IMR-90 (cell line): ENCODE measurements at regions not wholly inside any gene's neighbourhood (a gene's known extent, or its start where the extent isn't known, plus 50 kb on each side); places are given as distances from the start of the nearest gene placed in this dataset.

ENCODE experiments used
- ATAC-seq: fragments of 200-7000 bp; cut with Tn5 transposase; 2 replicates; pipeline ENCODE4 v1.9.1; 2020; ENCODE audit warnings: low read depth, mild to moderate bottlenecking, moderate library complexity
- BruUV-seq: library from RNA; stranded (reverse); fragments of 400-500 nt; replicated peaks from 2 replicates; lab custom pipeline; 2021; lab: Mats Ljungman, UMichigan
- CTCF ChIA-PET: fragments of 300-600 bp; formaldehyde crosslinking; extraction: SDS; loops from one replicate; lab custom pipeline; 2021; ENCODE audit warnings: antibody characterized with exemption; lab: Yijun Ruan, JAX
- POLR2A ChIA-PET: fragments of 300-600 bp; sonication (Branson Sonifier 250); formaldehyde crosslinking; loops from one replicate; lab custom pipeline; 2022; ENCODE audit warnings: antibody characterized with exemption; ENCODE audit not compliant: unreplicated experiment; lab: Charles Lee
- DNase-seq: peaks from one replicate; pipeline ENCODE4 v3.0.0; 2013
- H2AFZ ChIP-seq: replicated peaks from 2 replicates; pipeline ENCODE3; 2013; ENCODE audit warnings: low read length, mild to moderate bottlenecking; ENCODE audit not compliant: poor library complexity
- H2AK5ac ChIP-seq: 2 replicates; pipeline ENCODE4 v1.6.1; 2013; ENCODE audit warnings: low read depth, low read length, inconsistent platforms
- H2AK9ac ChIP-seq: replicated peaks from 2 replicates; pipeline ENCODE3; 2013; ENCODE audit warnings: mild to moderate bottlenecking, low read depth, low read length, moderate library complexity; ENCODE audit not compliant: poor library complexity
- H2BK120ac ChIP-seq: 2 replicates; pipeline ENCODE4 v1.6.1; 2013; ENCODE audit warnings: low read depth, low read length, inconsistent platforms
- H2BK15ac ChIP-seq: 3 replicates; pipeline ENCODE4 v1.6.1; 2013; ENCODE audit warnings: low read depth, low read length, inconsistent platforms
- H2BK20ac ChIP-seq: 2 replicates; pipeline ENCODE4 v1.6.1; 2013; ENCODE audit warnings: low read depth, mild to moderate bottlenecking, inconsistent platforms, low read length, moderate library complexity
- H2BK5ac ChIP-seq: 2 replicates; pipeline ENCODE4 v1.6.1; 2013; ENCODE audit warnings: mild to moderate bottlenecking, low read depth, low read length, inconsistent platforms; ENCODE audit not compliant: poor library complexity, severe bottlenecking
- H3K14ac ChIP-seq: replicated peaks from 2 replicates; pipeline ENCODE4 v1.6.1; 2013; ENCODE audit warnings: low read depth, low read length, inconsistent platforms
- H3K18ac ChIP-seq: 2 replicates; pipeline ENCODE4 v1.6.1; 2013; ENCODE audit warnings: low read depth, low read length, control low read depth
- H3K23ac ChIP-seq: 2 replicates; pipeline ENCODE4 v1.6.1; 2013; ENCODE audit warnings: low read depth, low read length, inconsistent platforms
- H3K27ac ChIP-seq: 2 replicates; pipeline ENCODE4 v1.5.1; 2013; ENCODE audit warnings: mild to moderate bottlenecking, control low read depth, low read length; ENCODE audit not compliant: insufficient read depth
- H3K27me3 ChIP-seq: 2 replicates; pipeline ENCODE4 v1.6.1; 2013; ENCODE audit warnings: low read length; ENCODE audit not compliant: control insufficient read depth, insufficient read depth
- H3K36me3 ChIP-seq: 2 replicates; pipeline ENCODE4 v1.6.1; 2013; ENCODE audit warnings: low read length, mixed read lengths; ENCODE audit not compliant: control insufficient read depth, insufficient read depth
- H3K4ac ChIP-seq: 2 replicates; pipeline ENCODE4 v1.6.1; 2013; ENCODE audit warnings: low read depth, low read length, inconsistent platforms
- H3K4me1 ChIP-seq: 2 replicates; pipeline ENCODE4 v1.6.1; 2013; ENCODE audit warnings: low read length, mixed read lengths; ENCODE audit not compliant: control insufficient read depth, insufficient read depth
- H3K4me2 ChIP-seq: 2 replicates; pipeline ENCODE4 v1.6.1; 2013; ENCODE audit warnings: low read depth, mild to moderate bottlenecking, control low read depth, low read length, moderate library complexity
- H3K4me3 ChIP-seq: 2 replicates; pipeline ENCODE4 v1.5.1; 2013; ENCODE audit warnings: low read depth, mild to moderate bottlenecking, control low read depth, low read length, moderate library complexity; ENCODE audit not compliant: insufficient read depth
- H3K56ac ChIP-seq: 2 replicates; pipeline ENCODE4 v1.6.1; 2013; ENCODE audit warnings: low read length, inconsistent platforms; ENCODE audit not compliant: insufficient read depth; ENCODE audit errors: extremely low read depth
- H3K79me1 ChIP-seq, 2 experiments: 2 replicates each; pipeline ENCODE4 v1.6.1; 2013; ENCODE audit warnings: low read length in 2 of 2, inconsistent platforms in 1 of 2, low read depth in 1 of 2
- H3K9ac ChIP-seq: 2 replicates; pipeline ENCODE4 v1.6.1; 2013; ENCODE audit warnings: low read depth, low read length, control low read depth
- H3K9me1 ChIP-seq: 2 replicates; pipeline ENCODE4 v1.6.1; 2013; ENCODE audit warnings: low read length, inconsistent platforms; ENCODE audit not compliant: insufficient read depth
- H3K9me3 ChIP-seq: 2 replicates; pipeline ENCODE4 v1.6.1; 2013; ENCODE audit warnings: low read length; ENCODE audit not compliant: control insufficient read depth, insufficient read depth
- H4K20me1 ChIP-seq: 2 replicates; pipeline ENCODE4 v1.6.1; 2013; ENCODE audit warnings: low read length, inconsistent platforms; ENCODE audit not compliant: insufficient read depth
- H4K5ac ChIP-seq: 2 replicates; pipeline ENCODE4 v1.6.1; 2013; ENCODE audit warnings: mild to moderate bottlenecking, low read depth, low read length, control low read depth
- H4K8ac ChIP-seq, 2 experiments: 2 replicates each; pipeline ENCODE4 v1.6.1; 2013; ENCODE audit warnings: low read depth in 2 of 2, low read length in 2 of 2, control low read depth in 1 of 2, inconsistent platforms in 1 of 2
- H4K91ac ChIP-seq: 2 replicates; pipeline ENCODE4 v1.6.1; 2013; ENCODE audit warnings: low read depth, low read length, inconsistent platforms; ENCODE audit not compliant: insufficient read depth
- BHLHE40 ChIP-seq: fragments of 150-350 bp; IDR thresholded peaks from 2 replicates; pipeline ENCODE4 v1.6.1; 2016; ENCODE audit warnings: mild to moderate bottlenecking, low read depth, low read length
- CHD1 ChIP-seq: IDR thresholded peaks from 2 replicates; pipeline ENCODE4 v1.6.1; 2012; ENCODE audit warnings: low read depth, low read length, improper control_type of control experiment
- FOS ChIP-seq: fragments of 150-350 bp; IDR thresholded peaks from 2 replicates; pipeline ENCODE4 v1.6.1; 2016; ENCODE audit warnings: low read depth, low read length
- MAFK ChIP-seq: IDR thresholded peaks from 2 replicates; pipeline ENCODE4 v1.6.1; 2012; ENCODE audit warnings: low read depth, low read length, improper control_type of control experiment
- MAZ ChIP-seq: IDR thresholded peaks from 2 replicates; pipeline ENCODE4 v1.6.1; 2012; ENCODE audit warnings: low read depth, mild to moderate bottlenecking, low read length, improper control_type of control experiment, moderate library complexity, borderline replicate concordance
- MXI1 ChIP-seq: IDR thresholded peaks from 2 replicates; pipeline ENCODE4 v1.6.1; 2012; ENCODE audit warnings: low read depth, mild to moderate bottlenecking, low read length, moderate library complexity, borderline replicate concordance
- RAD21 ChIP-seq: IDR thresholded peaks from 2 replicates; pipeline ENCODE4 v1.6.1; 2012; ENCODE audit warnings: low read length, improper control_type of control experiment
- WGBS, 2 experiments: methylation state at CpG; one replicate each; pipeline versions ENCODE4 v1.1.5 to v1.1.7; 2013; ENCODE audit warnings: missing lambda C conversion rate in 2 of 2; ENCODE audit not compliant: insufficient read length in 1 of 2; ENCODE audit errors: extremely low coverage in 2 of 2; 5-methylcytosine and 5-hydroxymethylcytosine counted together
- dilution Hi-C: fragments of 300-500 bp; cut with HindIII; formaldehyde crosslinking; loops from one replicate; pipeline ENCODE4 v1.14.3; 2018; ENCODE audit warnings: low sequenced_read_pairs; ENCODE audit not compliant: unreplicated experiment
- in situ Hi-C: fragments of 300-500 bp; cut with MboI; formaldehyde crosslinking; loops from 3 replicates; pipeline ENCODE4 v1.14.3; 2019; ENCODE audit warnings: low sequenced_read_pairs, inconsistent platforms, mixed read lengths
- intact Hi-C: fragments of 100-400 bp; cut with micrococcal nuclease; formaldehyde crosslinking; loops from 2 replicates; pipeline ENCODE4 v1.10.0; 2022
- TF ChIP-seq, protein P1 (sequence below): conservative IDR thresholded peaks from 2 replicates; pipeline ENCODE4 v1.5.1; 2012; ENCODE audit warnings: mild to moderate bottlenecking, low read depth, low read length, improper control_type of control experiment
- TF ChIP-seq, protein P2 (sequence below): fragments of 150-350 bp; IDR thresholded peaks from 2 replicates; pipeline ENCODE4 v1.6.1; 2017; ENCODE audit warnings: mild to moderate bottlenecking, antibody characterized with exemption, low read length, low read depth

DNA sequence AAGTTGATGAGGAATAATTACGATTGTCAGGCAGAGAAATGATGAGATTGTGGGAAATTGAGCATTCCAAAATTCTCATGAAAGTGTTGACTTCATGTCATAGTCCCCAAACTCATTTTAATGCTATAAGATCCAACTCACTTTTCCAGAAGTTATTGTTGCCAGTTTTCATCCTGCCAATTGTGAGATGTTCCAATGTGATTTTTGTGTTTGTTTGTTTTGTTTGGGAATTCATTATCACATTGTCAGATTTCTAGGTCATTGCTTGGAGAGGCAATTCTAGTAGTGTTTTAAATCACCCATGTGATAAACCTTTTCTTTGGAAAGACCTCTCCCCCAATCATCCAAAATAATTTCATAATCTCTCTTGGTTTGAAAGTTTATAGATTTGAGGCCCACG is 86.0 kb upstream of the ACVR2A start:
- no peaks in the 10 kb centered on the region for H3K9me3 ChIP-seq
- intact Hi-C loops: no loop called here
- dilution Hi-C loops: no loop called here

More for the DNA sequence above, 86.0 kb upstream of the ACVR2A start:
- H2BK20ac ChIP-seq: no peak overlapping the region
- no peak overlapping the region for H3K23ac ChIP-seq
- no peaks in the 10 kb centered on the region for H3K9me1 ChIP-seq
- H2BK5ac ChIP-seq: no peak overlapping the region
- POLR2A ChIA-PET: no interaction called here
- no peaks in the 10 kb centered on the region for H3K36me3 ChIP-seq
- no peak overlapping the region for H2AK9ac ChIP-seq
- H4K20me1 ChIP-seq: no peaks in the 10 kb centered on the region
- no peak overlapping the region for H4K91ac ChIP-seq
- CTCF ChIA-PET: no interaction called here
- no peak overlapping the region for H2AK5ac ChIP-seq
- H2BK15ac ChIP-seq: no peak overlapping the region
- no peak overlapping the region for H3K4me2 ChIP-seq
- H3K27ac ChIP-seq: no peak overlapping the region
- no peak overlapping the region for H3K56ac ChIP-seq
- in situ Hi-C loops: no loop called here
- no peak overlapping the region for H3K4ac ChIP-seq
- no peak overlapping the region for H4K5ac ChIP-seq
- no peak overlapping the region for H3K14ac ChIP-seq
- ATAC-seq: no peak
- no peak overlapping the region for H3K18ac ChIP-seq
- DNase-seq: no peak
- H3K4me1 ChIP-seq: no peaks in the 10 kb centered on the region
- no peak overlapping the region for H2AFZ ChIP-seq
- WGBS, 2 experiments: no CpG with 5 or more reads among the region's 2 CpGs
- no peak overlapping the region for H3K4me3 ChIP-seq
- H4K8ac ChIP-seq: no peak overlapping the region
- H3K79me1 ChIP-seq: no peaks in the 10 kb centered on the region
- no TSS peak for BruUV-seq
- H3K27me3 ChIP-seq: no peaks in the 10 kb centered on the region
- H3K9ac ChIP-seq: no peak overlapping the region
- TF ChIP-seq, protein P1, sequence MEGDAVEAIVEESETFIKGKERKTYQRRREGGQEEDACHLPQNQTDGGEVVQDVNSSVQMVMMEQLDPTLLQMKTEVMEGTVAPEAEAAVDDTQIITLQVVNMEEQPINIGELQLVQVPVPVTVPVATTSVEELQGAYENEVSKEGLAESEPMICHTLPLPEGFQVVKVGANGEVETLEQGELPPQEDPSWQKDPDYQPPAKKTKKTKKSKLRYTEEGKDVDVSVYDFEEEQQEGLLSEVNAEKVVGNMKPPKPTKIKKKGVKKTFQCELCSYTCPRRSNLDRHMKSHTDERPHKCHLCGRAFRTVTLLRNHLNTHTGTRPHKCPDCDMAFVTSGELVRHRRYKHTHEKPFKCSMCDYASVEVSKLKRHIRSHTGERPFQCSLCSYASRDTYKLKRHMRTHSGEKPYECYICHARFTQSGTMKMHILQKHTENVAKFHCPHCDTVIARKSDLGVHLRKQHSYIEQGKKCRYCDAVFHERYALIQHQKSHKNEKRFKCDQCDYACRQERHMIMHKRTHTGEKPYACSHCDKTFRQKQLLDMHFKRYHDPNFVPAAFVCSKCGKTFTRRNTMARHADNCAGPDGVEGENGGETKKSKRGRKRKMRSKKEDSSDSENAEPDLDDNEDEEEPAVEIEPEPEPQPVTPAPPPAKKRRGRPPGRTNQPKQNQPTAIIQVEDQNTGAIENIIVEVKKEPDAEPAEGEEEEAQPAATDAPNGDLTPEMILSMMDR: no peak
- TF ChIP-seq BHLHE40 (no peak), RAD21 (no peak), FOS (no peak), CHD1 (no peak), MAFK (no peak), MXI1 (no peak), MAZ (no peak)
- TF ChIP-seq, protein P2, sequence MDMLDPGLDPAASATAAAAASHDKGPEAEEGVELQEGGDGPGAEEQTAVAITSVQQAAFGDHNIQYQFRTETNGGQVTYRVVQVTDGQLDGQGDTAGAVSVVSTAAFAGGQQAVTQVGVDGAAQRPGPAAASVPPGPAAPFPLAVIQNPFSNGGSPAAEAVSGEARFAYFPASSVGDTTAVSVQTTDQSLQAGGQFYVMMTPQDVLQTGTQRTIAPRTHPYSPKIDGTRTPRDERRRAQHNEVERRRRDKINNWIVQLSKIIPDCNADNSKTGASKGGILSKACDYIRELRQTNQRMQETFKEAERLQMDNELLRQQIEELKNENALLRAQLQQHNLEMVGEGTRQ: no peak
- no peak overlapping the region for H2BK120ac ChIP-seq
